ENCODE measurements at regions not wholly inside any gene's neighbourhood (a gene's known extent, or its start where the extent isn't known, plus 50 kb on each side); places are given as distances from the start of the nearest gene placed in this dataset.

DNA sequence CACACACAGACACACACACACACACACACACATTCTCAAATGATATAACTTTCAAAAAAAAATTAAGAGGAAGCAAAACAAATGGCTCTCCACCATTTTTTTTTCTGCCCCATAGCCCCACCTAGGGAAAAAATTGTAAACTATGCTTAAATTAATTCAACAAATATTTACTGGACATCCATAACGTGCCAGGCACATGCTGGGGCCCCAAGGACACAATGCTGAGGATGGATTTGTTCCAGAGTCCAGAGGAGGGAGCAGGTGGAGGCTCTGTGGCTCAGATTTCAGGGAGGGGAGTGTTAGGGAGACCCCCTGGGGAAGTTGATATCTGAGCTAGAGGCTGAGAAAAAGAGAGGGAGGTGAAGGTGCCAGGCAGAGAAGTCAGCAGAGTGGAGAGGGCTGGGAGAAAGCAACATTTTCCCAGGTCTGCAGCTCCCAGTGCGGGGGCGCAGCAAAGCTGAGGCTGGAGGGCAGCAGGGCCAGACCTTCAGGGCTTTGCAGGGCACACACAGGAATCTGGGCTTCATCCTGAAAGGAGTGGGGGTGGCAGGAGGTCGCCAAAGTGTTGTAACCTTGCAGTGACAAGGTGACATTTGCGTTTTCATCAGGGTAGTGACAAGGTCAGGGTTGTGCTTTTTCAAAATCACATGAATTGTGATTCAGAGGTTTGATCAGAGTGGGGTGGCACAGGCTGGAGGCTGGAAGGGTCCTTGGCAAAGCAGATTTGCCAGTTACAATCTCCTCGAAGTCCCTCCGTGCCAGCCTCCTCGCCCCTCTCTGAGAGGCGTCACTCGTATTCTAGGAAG, 261.6 kb downstream of the WDR11 start (continued):
- TF ChIP-seq SIX5 (IDR thresholded peaks at IDR 0.05; ENCODE audit: low read depth, low read length, severe bottlenecking) (no peak), ZSCAN29 (IDR thresholded peaks at IDR 0.05) (no peak), SMC3 (IDR thresholded peaks at IDR 0.05; ENCODE audit: borderline replicate concordance, low read length) (no peak), BCL11A (IDR thresholded peaks at IDR 0.05; ENCODE audit: low read depth, low read length) (no peak), MEF2A (IDR thresholded peaks at IDR 0.05; ENCODE audit: insufficient read depth, low read depth, low read length) (no peak), SREBF2 (IDR thresholded peaks at IDR 0.05; ENCODE audit: low read length) (no peak), ZNF384 (IDR thresholded peaks at IDR 0.05; ENCODE audit: borderline replicate concordance, low read depth, low read length) (no peak), POLR2AphosphoS5 (IDR thresholded peaks at IDR 0.05; ENCODE audit: low read length) (no peak), YBX1 (IDR thresholded peaks at IDR 0.05) (no peak), NBN (IDR thresholded peaks at IDR 0.05) (no peak)
- TF ChIP-seq, protein P1, sequence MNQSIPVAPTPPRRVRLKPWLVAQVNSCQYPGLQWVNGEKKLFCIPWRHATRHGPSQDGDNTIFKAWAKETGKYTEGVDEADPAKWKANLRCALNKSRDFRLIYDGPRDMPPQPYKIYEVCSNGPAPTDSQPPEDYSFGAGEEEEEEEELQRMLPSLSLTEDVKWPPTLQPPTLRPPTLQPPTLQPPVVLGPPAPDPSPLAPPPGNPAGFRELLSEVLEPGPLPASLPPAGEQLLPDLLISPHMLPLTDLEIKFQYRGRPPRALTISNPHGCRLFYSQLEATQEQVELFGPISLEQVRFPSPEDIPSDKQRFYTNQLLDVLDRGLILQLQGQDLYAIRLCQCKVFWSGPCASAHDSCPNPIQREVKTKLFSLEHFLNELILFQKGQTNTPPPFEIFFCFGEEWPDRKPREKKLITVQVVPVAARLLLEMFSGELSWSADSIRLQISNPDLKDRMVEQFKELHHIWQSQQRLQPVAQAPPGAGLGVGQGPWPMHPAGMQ (IDR thresholded peaks at IDR 0.05; ENCODE audit: borderline replicate concordance), result no peak
- TF ChIP-seq, protein P2, sequence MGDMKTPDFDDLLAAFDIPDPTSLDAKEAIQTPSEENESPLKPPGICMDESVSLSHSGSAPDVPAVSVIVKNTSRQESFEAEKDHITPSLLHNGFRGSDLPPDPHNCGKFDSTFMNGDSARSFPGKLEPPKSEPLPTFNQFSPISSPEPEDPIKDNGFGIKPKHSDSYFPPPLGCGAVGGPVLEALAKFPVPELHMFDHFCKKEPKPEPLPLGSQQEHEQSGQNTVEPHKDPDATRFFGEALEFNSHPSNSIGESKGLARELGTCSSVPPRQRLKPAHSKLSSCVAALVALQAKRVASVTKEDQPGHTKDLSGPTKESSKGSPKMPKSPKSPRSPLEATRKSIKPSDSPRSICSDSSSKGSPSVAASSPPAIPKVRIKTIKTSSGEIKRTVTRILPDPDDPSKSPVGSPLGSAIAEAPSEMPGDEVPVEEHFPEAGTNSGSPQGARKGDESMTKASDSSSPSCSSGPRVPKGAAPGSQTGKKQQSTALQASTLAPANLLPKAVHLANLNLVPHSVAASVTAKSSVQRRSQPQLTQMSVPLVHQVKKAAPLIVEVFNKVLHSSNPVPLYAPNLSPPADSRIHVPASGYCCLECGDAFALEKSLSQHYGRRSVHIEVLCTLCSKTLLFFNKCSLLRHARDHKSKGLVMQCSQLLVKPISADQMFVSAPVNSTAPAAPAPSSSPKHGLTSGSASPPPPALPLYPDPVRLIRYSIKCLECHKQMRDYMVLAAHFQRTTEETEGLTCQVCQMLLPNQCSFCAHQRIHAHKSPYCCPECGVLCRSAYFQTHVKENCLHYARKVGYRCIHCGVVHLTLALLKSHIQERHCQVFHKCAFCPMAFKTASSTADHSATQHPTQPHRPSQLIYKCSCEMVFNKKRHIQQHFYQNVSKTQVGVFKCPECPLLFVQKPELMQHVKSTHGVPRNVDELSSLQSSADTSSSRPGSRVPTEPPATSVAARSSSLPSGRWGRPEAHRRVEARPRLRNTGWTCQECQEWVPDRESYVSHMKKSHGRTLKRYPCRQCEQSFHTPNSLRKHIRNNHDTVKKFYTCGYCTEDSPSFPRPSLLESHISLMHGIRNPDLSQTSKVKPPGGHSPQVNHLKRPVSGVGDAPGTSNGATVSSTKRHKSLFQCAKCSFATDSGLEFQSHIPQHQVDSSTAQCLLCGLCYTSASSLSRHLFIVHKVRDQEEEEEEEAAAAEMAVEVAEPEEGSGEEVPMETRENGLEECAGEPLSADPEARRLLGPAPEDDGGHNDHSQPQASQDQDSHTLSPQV (IDR thresholded peaks at IDR 0.05), result no peak
- TF ChIP-seq, protein P3, sequence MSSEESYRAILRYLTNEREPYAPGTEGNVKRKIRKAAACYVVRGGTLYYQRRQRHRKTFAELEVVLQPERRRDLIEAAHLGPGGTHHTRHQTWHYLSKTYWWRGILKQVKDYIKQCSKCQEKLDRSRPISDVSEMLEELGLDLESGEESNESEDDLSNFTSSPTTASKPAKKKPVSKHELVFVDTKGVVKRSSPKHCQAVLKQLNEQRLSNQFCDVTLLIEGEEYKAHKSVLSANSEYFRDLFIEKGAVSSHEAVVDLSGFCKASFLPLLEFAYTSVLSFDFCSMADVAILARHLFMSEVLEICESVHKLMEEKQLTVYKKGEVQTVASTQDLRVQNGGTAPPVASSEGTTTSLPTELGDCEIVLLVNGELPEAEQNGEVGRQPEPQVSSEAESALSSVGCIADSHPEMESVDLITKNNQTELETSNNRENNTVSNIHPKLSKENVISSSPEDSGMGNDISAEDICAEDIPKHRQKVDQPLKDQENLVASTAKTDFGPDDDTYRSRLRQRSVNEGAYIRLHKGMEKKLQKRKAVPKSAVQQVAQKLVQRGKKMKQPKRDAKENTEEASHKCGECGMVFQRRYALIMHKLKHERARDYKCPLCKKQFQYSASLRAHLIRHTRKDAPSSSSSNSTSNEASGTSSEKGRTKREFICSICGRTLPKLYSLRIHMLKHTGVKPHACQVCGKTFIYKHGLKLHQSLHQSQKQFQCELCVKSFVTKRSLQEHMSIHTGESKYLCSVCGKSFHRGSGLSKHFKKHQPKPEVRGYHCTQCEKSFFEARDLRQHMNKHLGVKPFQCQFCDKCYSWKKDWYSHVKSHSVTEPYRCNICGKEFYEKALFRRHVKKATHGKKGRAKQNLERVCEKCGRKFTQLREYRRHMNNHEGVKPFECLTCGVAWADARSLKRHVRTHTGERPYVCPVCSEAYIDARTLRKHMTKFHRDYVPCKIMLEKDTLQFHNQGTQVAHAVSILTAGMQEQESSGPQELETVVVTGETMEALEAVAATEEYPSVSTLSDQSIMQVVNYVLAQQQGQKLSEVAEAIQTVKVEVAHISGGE (CRISPR knock-in tag; IDR thresholded peaks at IDR 0.05), result no peak

Data from GM12878 (cell line).